BJ (cell line): ENCODE measurements at regions not wholly inside any gene's neighbourhood (a gene's known extent, or its start where the extent isn't known, plus 50 kb on each side); places are given as distances from the start of the nearest gene placed in this dataset.

Experiments used
- CTCF ChIA-PET: fragments of 350-600 bp; formaldehyde crosslinking; extraction: SDS; loops from one replicate; lab custom pipeline; 2021; ENCODE audit warnings: antibody characterized with exemption, inconsistent platforms; lab: Yijun Ruan, JAX
- POLR2A ChIA-PET: fragments of 300-600 bp; sonication (Branson Sonifier 250); formaldehyde crosslinking; extraction: SDS; loops from one replicate; lab custom pipeline; 2021; ENCODE audit warnings: antibody characterized with exemption; lab: Charles Lee
- DNase-seq: peaks from one replicate; pipeline ENCODE4 v3.0.0-alpha.2; 2011; ENCODE audit warnings: low read depth
- H3K27me3 ChIP-seq: 2 replicates; pipeline ENCODE4 v1.6.0; 2011; ENCODE audit warnings: low read length; ENCODE audit not compliant: control insufficient read depth, insufficient read depth
- H3K36me3 ChIP-seq: 2 replicates; pipeline ENCODE4 v1.5.1; 2011; ENCODE audit warnings: low read length; ENCODE audit not compliant: control insufficient read depth, insufficient read depth
- H3K4me3 ChIP-seq: 2 replicates; pipeline ENCODE4 v1.5.1; 2011; ENCODE audit warnings: low read depth, mild to moderate bottlenecking, control low read depth, low read length
- TF ChIP-seq, protein P1 (sequence below): IDR thresholded peaks from 2 replicates; pipeline ENCODE4 v1.5.1; 2011; ENCODE audit warnings: low read depth, mild to moderate bottlenecking, control low read depth, inconsistent platforms, low read length, moderate library complexity; ENCODE audit not compliant: insufficient read depth

DNA sequence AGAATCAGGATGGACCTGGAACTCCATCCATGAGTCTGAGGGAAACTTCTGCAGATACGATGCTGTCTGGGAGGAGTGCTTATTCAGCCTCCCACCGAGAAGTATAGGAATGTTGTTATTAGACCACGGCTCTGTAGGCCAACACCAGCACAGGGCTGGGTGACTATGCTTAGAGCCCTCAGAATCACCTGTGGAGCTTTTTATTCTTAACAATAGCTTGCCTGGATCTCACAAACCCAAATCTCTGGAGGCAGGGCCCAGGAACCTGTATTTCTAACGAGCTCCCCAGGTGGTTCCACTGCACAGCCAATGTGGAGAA lies 55.6 kb upstream of the ARID5B start:
- CTCF ChIA-PET, result interaction anchor here (0.7 to 1.7 kb wide), 4 partner anchors 10 to 55 kb away, joined by 3 to 6 read pairs (median 6); no protein-coding TSS in a partner anchor
- H3K4me3 ChIP-seq, result no peak overlapping the region
- DNase-seq, result no peak
- POLR2A ChIA-PET, result no interaction called here
- TF ChIP-seq, protein P1, sequence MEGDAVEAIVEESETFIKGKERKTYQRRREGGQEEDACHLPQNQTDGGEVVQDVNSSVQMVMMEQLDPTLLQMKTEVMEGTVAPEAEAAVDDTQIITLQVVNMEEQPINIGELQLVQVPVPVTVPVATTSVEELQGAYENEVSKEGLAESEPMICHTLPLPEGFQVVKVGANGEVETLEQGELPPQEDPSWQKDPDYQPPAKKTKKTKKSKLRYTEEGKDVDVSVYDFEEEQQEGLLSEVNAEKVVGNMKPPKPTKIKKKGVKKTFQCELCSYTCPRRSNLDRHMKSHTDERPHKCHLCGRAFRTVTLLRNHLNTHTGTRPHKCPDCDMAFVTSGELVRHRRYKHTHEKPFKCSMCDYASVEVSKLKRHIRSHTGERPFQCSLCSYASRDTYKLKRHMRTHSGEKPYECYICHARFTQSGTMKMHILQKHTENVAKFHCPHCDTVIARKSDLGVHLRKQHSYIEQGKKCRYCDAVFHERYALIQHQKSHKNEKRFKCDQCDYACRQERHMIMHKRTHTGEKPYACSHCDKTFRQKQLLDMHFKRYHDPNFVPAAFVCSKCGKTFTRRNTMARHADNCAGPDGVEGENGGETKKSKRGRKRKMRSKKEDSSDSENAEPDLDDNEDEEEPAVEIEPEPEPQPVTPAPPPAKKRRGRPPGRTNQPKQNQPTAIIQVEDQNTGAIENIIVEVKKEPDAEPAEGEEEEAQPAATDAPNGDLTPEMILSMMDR, result no peak
- H3K36me3 ChIP-seq, result no peaks in the 10 kb centered on the region
- no peaks in the 10 kb centered on the region for H3K27me3 ChIP-seq

DNA sequence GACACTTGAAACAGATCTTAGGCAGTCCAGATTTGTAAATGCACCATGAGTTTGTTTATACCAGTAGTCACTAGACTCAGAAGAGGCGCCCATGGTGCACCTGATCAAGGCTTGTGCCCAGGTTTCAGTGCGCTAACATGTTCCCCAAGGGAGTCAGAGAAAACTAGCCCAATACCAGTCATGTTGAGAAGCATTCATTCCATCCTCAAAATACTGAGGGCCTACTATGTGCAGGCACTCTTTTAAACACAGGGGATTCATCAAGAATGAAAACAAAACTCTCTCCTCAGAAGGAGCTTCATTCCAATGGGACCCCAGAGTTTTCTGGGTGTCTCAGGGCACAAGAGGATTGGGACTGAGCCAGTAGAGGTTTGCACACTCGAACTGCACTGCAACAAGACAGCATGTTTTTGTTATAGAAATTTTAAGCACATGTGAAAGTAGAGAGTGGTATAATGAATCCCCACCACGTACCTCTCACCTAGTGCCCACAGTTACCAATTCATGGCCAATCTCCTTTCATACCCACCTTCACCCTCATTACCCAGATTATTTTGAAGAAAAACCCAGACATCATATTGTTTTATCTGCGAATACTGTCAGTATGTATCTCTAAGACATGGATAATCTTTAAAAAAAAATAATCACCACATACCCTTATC lies 55.0 kb upstream of the ARID5B start:
- DNase-seq, result no peak
- POLR2A ChIA-PET, result no interaction called here
- no peaks in the 10 kb centered on the region for H3K27me3 ChIP-seq
- H3K36me3 ChIP-seq, result no peaks in the 10 kb centered on the region
- TF ChIP-seq, protein P1, result no peak
- CTCF ChIA-PET, result interaction anchor here (0.7 to 1.7 kb wide), 5 partner anchors 11 to 398 kb away, joined by 3 to 6 read pairs (median 5); no protein-coding TSS in a partner anchor
- no peak overlapping the region for H3K4me3 ChIP-seq

GRCh38 chr10:61847087-61847486 lies 54.4 kb upstream of the ARID5B start:
- Histone ChIP-seq H3K27me3 (no peaks in the 10 kb centered on the region), H3K4me3 (no peak overlapping the region), H3K36me3 (no peaks in the 10 kb centered on the region)
- ChIA-PET POLR2A (no interaction called here), CTCF (interaction anchor here (0.6 to 1.5 kb wide), 3 partner anchors 8 to 398 kb away, joined by 3 to 6 read pairs (median 3); no protein-coding TSS in a partner anchor)
- TF ChIP-seq, protein P1, result no peak
- no peak for DNase-seq

GRCh38 chr10:61847640-61848039 lies 53.9 kb upstream of the ARID5B start:
- no peaks in the 10 kb centered on the region for H3K36me3 ChIP-seq
- H3K27me3 ChIP-seq, result no peaks in the 10 kb centered on the region
- TF ChIP-seq, protein P1, result no peak
- POLR2A ChIA-PET, result no interaction called here
- no peak for DNase-seq
- no peak overlapping the region for H3K4me3 ChIP-seq
- CTCF ChIA-PET, result interaction anchor here (0.6 to 1.0 kb wide), 2 partner anchors 8 to 397 kb away, joined by 3 read pairs; no protein-coding TSS in a partner anchor

- ChIA-PET POLR2A (no interaction called here), CTCF (interaction anchor here (0.8 kb wide), 1 partner anchor 176 kb away, joined by 3 read pairs; no protein-coding TSS in a partner anchor)
- TF ChIP-seq, protein P1, result no peak
- Histone ChIP-seq H3K27me3 (no peaks in the 10 kb centered on the region), H3K4me3 (no peak overlapping the region), H3K36me3 (no peaks in the 10 kb centered on the region)
- DNase-seq, result no peak
Measured at GRCh38 chr10:61850376-61850775, 51.1 kb upstream of the ARID5B start.
